ENCODE measurements at regions not wholly inside any gene's neighbourhood (a gene's known extent, or its start where the extent isn't known, plus 50 kb on each side); places are given as distances from the start of the nearest gene placed in this dataset.
"Not testable (repeated sequence)": the region's sequence is repeated elsewhere in the genome, so short reads cannot be mapped to it uniquely, and the experiment has no call there.

GRCh38 chr4:120636120-120636630 is 286.4 kb downstream of the PRDM5 start:
- no peak for ATAC-seq

- no peak for ATAC-seq
Measured at GRCh38 chr4:120633810-120634209, 288.7 kb downstream of the PRDM5 start.

- ATAC-seq, result no peak
Measured at GRCh38 chr4:120630427-120630826, 292.1 kb downstream of the PRDM5 start.

- ATAC-seq, result no peak
Measured at GRCh38 chr4:120629546-120630108, 292.9 kb downstream of the PRDM5 start.

GRCh38 chr4:120622601-120623000 is 299.9 kb downstream of the PRDM5 start:
- ATAC-seq, result no peak

- no peak for ATAC-seq
Measured at GRCh38 chr4:120617171-120617570, 305.4 kb downstream of the PRDM5 start.

- ATAC-seq, result no peak
Measured at GRCh38 chr4:120616041-120616440, 306.5 kb downstream of the PRDM5 start.

GRCh38 chr4:120613778-120614177 is 308.7 kb downstream of the PRDM5 start:
- no peak for ATAC-seq

GRCh38 chr4:120611092-120611491 is 311.4 kb downstream of the PRDM5 start:
- ATAC-seq, result no peak

GRCh38 chr4:120591038-120591437 is 331.5 kb downstream of the PRDM5 start:
- ATAC-seq, result no peak

GRCh38 chr4:120589787-120590186 is 332.7 kb downstream of the PRDM5 start:
- no peak for ATAC-seq

GRCh38 chr4:120568731-120569130 is 353.8 kb downstream of the PRDM5 start:
- no peak for ATAC-seq

- no peak for ATAC-seq
Measured at GRCh38 chr4:120561648-120562047, 360.9 kb downstream of the PRDM5 start.

- ATAC-seq, result no peak
Measured at GRCh38 chr4:120557372-120557771, 365.2 kb downstream of the PRDM5 start.

- ATAC-seq, result no peak
Measured at GRCh38 chr4:120555058-120555457, 367.5 kb downstream of the PRDM5 start.

- ATAC-seq, result no peak
Measured at GRCh38 chr4:120554086-120554485, 368.4 kb downstream of the PRDM5 start.

- ATAC-seq, result not testable (repeated sequence)
Measured at GRCh38 chr4:120550624-120551220, 371.8 kb downstream of the PRDM5 start.

GRCh38 chr4:120549011-120549570 is 373.4 kb downstream of the PRDM5 start:
- ATAC-seq, result no peak

- ATAC-seq, result no peak
Measured at GRCh38 chr4:120545391-120545790, 377.1 kb downstream of the PRDM5 start.

GRCh38 chr4:120544838-120545237 is 377.7 kb downstream of the PRDM5 start:
- no peak for ATAC-seq

- ATAC-seq, result no peak
Measured at GRCh38 chr4:120540625-120541024, 381.9 kb downstream of the PRDM5 start.

- ATAC-seq, result no peak
Measured at GRCh38 chr4:120536884-120537283, 385.6 kb downstream of the PRDM5 start.

GRCh38 chr4:120528428-120528827 is 394.1 kb downstream of the PRDM5 start:
- ATAC-seq, result no peak

- ATAC-seq, result no peak
Measured at GRCh38 chr4:120526033-120526432, 396.5 kb downstream of the PRDM5 start.
